ENCODE measurements at regions not wholly inside any gene's neighbourhood (a gene's known extent, or its start where the extent isn't known, plus 50 kb on each side); places are given as distances from the start of the nearest gene placed in this dataset.

DNA sequence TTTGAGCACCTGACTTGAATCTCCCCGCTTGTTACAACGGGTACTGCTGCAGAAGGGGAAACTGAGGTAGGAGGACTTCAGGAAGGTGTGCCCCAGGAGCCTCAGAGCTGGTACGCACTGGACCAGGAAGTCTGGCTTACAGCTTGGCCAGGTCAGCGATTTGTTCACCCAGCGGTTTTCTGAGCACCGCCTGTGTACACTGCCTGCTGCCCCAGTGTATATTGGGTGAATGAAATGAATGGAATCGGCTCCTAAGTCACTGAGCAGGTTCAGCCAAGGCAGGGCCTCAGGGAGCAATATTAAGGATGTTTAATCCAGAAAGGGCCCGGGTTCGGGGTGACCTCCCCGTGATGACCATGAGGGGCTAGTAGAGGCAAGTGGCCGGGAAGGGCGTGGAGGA is 164.0 kb upstream of the CIBAR2 start:
- no peak overlapping the region for H3K4me3 ChIP-seq (ENCODE audit: low read length)
- no peaks in the 10 kb centered on the region for H3K4me1 ChIP-seq (ENCODE audit: control insufficient read depth, low read length)
- no peak overlapping the region for H3K4me2 ChIP-seq (ENCODE audit: low read length)
- H3K36me3 ChIP-seq (ENCODE audit: control insufficient read depth, low read length) = no peaks in the 10 kb centered on the region
- TF ChIP-seq EZH2phosphoT487 (IDR thresholded peaks at IDR 0.05; ENCODE audit: borderline replicate concordance, low read length) = no peak
- TF ChIP-seq, protein P1, sequence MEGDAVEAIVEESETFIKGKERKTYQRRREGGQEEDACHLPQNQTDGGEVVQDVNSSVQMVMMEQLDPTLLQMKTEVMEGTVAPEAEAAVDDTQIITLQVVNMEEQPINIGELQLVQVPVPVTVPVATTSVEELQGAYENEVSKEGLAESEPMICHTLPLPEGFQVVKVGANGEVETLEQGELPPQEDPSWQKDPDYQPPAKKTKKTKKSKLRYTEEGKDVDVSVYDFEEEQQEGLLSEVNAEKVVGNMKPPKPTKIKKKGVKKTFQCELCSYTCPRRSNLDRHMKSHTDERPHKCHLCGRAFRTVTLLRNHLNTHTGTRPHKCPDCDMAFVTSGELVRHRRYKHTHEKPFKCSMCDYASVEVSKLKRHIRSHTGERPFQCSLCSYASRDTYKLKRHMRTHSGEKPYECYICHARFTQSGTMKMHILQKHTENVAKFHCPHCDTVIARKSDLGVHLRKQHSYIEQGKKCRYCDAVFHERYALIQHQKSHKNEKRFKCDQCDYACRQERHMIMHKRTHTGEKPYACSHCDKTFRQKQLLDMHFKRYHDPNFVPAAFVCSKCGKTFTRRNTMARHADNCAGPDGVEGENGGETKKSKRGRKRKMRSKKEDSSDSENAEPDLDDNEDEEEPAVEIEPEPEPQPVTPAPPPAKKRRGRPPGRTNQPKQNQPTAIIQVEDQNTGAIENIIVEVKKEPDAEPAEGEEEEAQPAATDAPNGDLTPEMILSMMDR (IDR thresholded peaks at IDR 0.05; ENCODE audit: low read depth, low read length, poor library complexity, severe bottlenecking) = no peak
- H3K27me3 ChIP-seq (ENCODE audit: control insufficient read depth, low read length) = no peaks in the 10 kb centered on the region
- no peaks in the 10 kb centered on the region for H3K9me2 ChIP-seq (replicated peaks; ENCODE audit: control insufficient read depth, low read length)
- no peaks in the 10 kb centered on the region for H3F3A ChIP-seq (ENCODE audit: control insufficient read depth, insufficient read depth)
- H3K9me3 ChIP-seq (ENCODE audit: control insufficient read depth, insufficient read depth, low read length) = no peaks in the 10 kb centered on the region
- H3K79me2 ChIP-seq (ENCODE audit: control insufficient read depth, low read length) = no peaks in the 10 kb centered on the region
- no peaks in the 10 kb centered on the region for H4K20me1 ChIP-seq (ENCODE audit: control insufficient read depth, insufficient read depth, low read depth, low read length)
- no peak overlapping the region for H3K27ac ChIP-seq (ENCODE audit: low read depth, low read length)

DNA sequence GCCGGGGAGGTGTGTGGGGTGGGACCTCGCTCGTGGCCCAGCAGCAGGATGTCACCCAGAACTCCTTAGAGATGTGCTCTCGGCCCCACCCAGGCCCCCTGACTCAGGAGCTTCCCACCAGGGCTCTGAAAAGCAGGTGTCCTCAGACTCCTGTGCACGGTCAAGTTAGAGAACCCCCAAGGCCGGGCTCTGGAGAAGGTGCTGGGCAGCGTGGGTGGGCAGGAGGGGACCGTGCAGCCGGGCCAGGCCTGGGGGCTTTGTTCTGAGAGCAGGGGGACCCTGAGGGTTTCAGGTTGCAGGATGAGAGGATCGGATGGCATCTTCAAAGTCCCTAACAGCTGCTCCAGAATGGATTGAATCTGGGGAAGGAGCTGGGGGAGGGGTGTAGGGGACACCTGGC is 164.4 kb upstream of the CIBAR2 start:
- Histone ChIP-seq H4K20me1 (ENCODE audit: control insufficient read depth, insufficient read depth, low read depth, low read length) (no peaks in the 10 kb centered on the region), H3K4me3 (ENCODE audit: low read length) (no peak overlapping the region), H3K27ac (ENCODE audit: low read depth, low read length) (no peak overlapping the region), H3K9me3 (ENCODE audit: control insufficient read depth, insufficient read depth, low read length) (no peaks in the 10 kb centered on the region), H3K4me1 (ENCODE audit: control insufficient read depth, low read length) (no peaks in the 10 kb centered on the region), H3K79me2 (ENCODE audit: control insufficient read depth, low read length) (no peaks in the 10 kb centered on the region), H3K36me3 (ENCODE audit: control insufficient read depth, low read length) (no peaks in the 10 kb centered on the region), H3F3A (ENCODE audit: control insufficient read depth, insufficient read depth) (no peaks in the 10 kb centered on the region), H3K9me2 (replicated peaks; ENCODE audit: control insufficient read depth, low read length) (no peaks in the 10 kb centered on the region), H3K4me2 (ENCODE audit: low read length) (no peak overlapping the region), H3K27me3 (ENCODE audit: control insufficient read depth, low read length) (no peaks in the 10 kb centered on the region)
- no peak for TF ChIP-seq EZH2phosphoT487 (IDR thresholded peaks at IDR 0.05; ENCODE audit: borderline replicate concordance, low read length)
- TF ChIP-seq, protein P1 (IDR thresholded peaks at IDR 0.05; ENCODE audit: low read depth, low read length, poor library complexity, severe bottlenecking) = no peak

DNA sequence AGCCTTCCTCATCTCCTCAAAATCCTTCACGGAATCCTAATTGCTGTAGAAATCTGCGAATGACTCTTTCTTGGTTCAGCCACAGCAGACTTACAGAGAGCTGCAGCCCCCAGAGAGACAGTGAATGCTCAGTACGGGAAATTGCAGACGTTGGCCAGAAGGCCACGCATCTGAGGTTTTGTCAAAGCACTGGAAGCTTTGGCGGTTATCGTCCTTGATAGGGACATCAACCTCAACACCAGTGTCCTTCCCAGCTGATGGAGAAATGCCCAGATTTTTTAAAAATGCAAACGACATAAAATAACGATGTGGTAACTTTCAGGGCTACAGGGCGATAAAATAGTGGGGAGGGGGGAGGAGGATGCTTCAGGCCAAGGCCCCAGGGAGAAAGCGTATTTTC is 166.6 kb upstream of the CIBAR2 start:
- no peaks in the 10 kb centered on the region for H3K79me2 ChIP-seq (ENCODE audit: control insufficient read depth, low read length)
- no peaks in the 10 kb centered on the region for H3K9me2 ChIP-seq (replicated peaks; ENCODE audit: control insufficient read depth, low read length)
- H3K4me1 ChIP-seq (ENCODE audit: control insufficient read depth, low read length) = no peaks in the 10 kb centered on the region
- H3K9me3 ChIP-seq (ENCODE audit: control insufficient read depth, insufficient read depth, low read length) = no peaks in the 10 kb centered on the region
- H3K4me3 ChIP-seq (ENCODE audit: low read length) = no peak overlapping the region
- H3K27ac ChIP-seq (ENCODE audit: low read depth, low read length) = no peak overlapping the region
- no peaks in the 10 kb centered on the region for H4K20me1 ChIP-seq (ENCODE audit: control insufficient read depth, insufficient read depth, low read depth, low read length)
- H3F3A ChIP-seq (ENCODE audit: control insufficient read depth, insufficient read depth) = no peaks in the 10 kb centered on the region
- no peaks in the 10 kb centered on the region for H3K27me3 ChIP-seq (ENCODE audit: control insufficient read depth, low read length)
- H3K36me3 ChIP-seq (ENCODE audit: control insufficient read depth, low read length) = no peaks in the 10 kb centered on the region
- H3K4me2 ChIP-seq (ENCODE audit: low read length) = no peak overlapping the region
- TF ChIP-seq, protein P1 (IDR thresholded peaks at IDR 0.05; ENCODE audit: low read depth, low read length, poor library complexity, severe bottlenecking) = no peak
- TF ChIP-seq EZH2phosphoT487 (IDR thresholded peaks at IDR 0.05; ENCODE audit: borderline replicate concordance, low read length) = no peak

DNA sequence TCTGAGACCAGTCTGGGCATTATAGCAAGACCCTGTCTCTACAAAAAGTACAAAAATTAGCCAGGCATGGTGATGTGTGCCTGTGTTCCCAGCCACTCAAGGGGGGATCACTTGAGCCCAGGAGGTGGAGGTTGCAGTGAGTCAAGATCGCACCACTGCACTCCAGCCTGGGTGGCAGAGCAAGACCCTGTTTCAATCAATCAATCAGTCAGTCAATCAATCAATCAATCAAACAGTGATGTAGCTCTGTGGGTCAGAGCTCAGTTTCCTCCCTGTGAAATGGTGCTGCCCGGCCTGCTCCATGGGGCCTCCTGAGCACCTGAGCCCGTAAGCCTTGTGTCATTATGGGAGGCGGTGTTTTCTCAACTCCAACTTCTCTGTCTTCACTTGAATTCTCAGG is 167.1 kb upstream of the CIBAR2 start:
- H3K27me3 ChIP-seq (ENCODE audit: control insufficient read depth, low read length) = no peaks in the 10 kb centered on the region
- no peak overlapping the region for H3K27ac ChIP-seq (ENCODE audit: low read depth, low read length)
- TF ChIP-seq, protein P1 (IDR thresholded peaks at IDR 0.05; ENCODE audit: low read depth, low read length, poor library complexity, severe bottlenecking) = no peak
- no peak for TF ChIP-seq EZH2phosphoT487 (IDR thresholded peaks at IDR 0.05; ENCODE audit: borderline replicate concordance, low read length)
- no peaks in the 10 kb centered on the region for H3F3A ChIP-seq (ENCODE audit: control insufficient read depth, insufficient read depth)
- H3K36me3 ChIP-seq (ENCODE audit: control insufficient read depth, low read length) = no peaks in the 10 kb centered on the region
- no peaks in the 10 kb centered on the region for H3K9me2 ChIP-seq (replicated peaks; ENCODE audit: control insufficient read depth, low read length)
- no peak overlapping the region for H3K4me3 ChIP-seq (ENCODE audit: low read length)
- no peaks in the 10 kb centered on the region for H4K20me1 ChIP-seq (ENCODE audit: control insufficient read depth, insufficient read depth, low read depth, low read length)
- H3K79me2 ChIP-seq (ENCODE audit: control insufficient read depth, low read length) = no peaks in the 10 kb centered on the region
- no peaks in the 10 kb centered on the region for H3K4me1 ChIP-seq (ENCODE audit: control insufficient read depth, low read length)
- H3K4me2 ChIP-seq (ENCODE audit: low read length) = no peak overlapping the region
- no peaks in the 10 kb centered on the region for H3K9me3 ChIP-seq (ENCODE audit: control insufficient read depth, insufficient read depth, low read length)
